ENCODE measurements at regions not wholly inside any gene's neighbourhood (a gene's known extent, or its start where the extent isn't known, plus 50 kb on each side); places are given as distances from the start of the nearest gene placed in this dataset.

GRCh38 chr18:34990597-34990996 is 50.6 kb upstream of the MAPRE2 start:
- no peak for TF ChIP-seq CTCF (IDR thresholded peaks at IDR 0.05; ENCODE audit: low read depth, low read length)
- in situ Hi-C loops (cut with HindIII; ENCODE audit: low sequenced_read_pairs), result no loop called here
- H3K4me3 ChIP-seq (ENCODE audit: low read depth, low read length), result no peak overlapping the region
- DNase-seq (ENCODE audit: low read depth, low spot score), result peak; percentile 27

GRCh38 chr18:34991152-34991551 is 50.1 kb upstream of the MAPRE2 start:
- no peak for TF ChIP-seq CTCF (IDR thresholded peaks at IDR 0.05; ENCODE audit: low read depth, low read length)
- in situ Hi-C loops (cut with HindIII; ENCODE audit: low sequenced_read_pairs), result no loop called here
- no peak overlapping the region for H3K4me3 ChIP-seq (ENCODE audit: low read depth, low read length)
- no peak for DNase-seq (ENCODE audit: low read depth, low spot score)

All from astrocyte of the spinal cord (primary cell).